PFSK-1 (cell line): ENCODE measurements at regions not wholly inside any gene's neighbourhood (a gene's known extent, or its start where the extent isn't known, plus 50 kb on each side); places are given as distances from the start of the nearest gene placed in this dataset.

Experiments
- POLR2AphosphoS5 ChIP-seq: IDR thresholded peaks from 2 replicates; pipeline ENCODE4 v1.6.1; 2012; ENCODE audit warnings: low read depth, mild to moderate bottlenecking, control low read depth, low read length, moderate library complexity
- REST ChIP-seq, 2 experiments: IDR thresholded peaks; 2 replicates each; pipeline versions ENCODE4 v1.6.1 to v1.8.0; 2011 to 2012; ENCODE audit warnings: low read depth in 2 of 2, low read length in 2 of 2, control low read depth in 1 of 2, inconsistent platforms in 1 of 2, mild to moderate bottlenecking in 1 of 2, moderate library complexity in 1 of 2; ENCODE audit not compliant: insufficient read depth in 1 of 2
- TAF1 ChIP-seq: IDR thresholded peaks from 2 replicates; pipeline ENCODE4 v1.6.1; 2012; ENCODE audit warnings: low read length, control low read depth, borderline replicate concordance; ENCODE audit not compliant: insufficient read depth

GRCh38 chr11:35057926-35058668 is 80.9 kb upstream of the CD44 start:
- TF ChIP-seq POLR2AphosphoS5 (no peak), TAF1 (no peak), REST (IDR thresholded peaks at IDR 0.05; ENCODE audit: insufficient read depth in 1 of 2, low read depth in 2 of 2, low read length in 2 of 2) (no peak)
